Medulla oblongata (tissue), 1 donor: ENCODE measurements at regions not wholly inside any gene's neighbourhood (a gene's known extent, or its start where the extent isn't known, plus 50 kb on each side); places are given as distances from the start of the nearest gene placed in this dataset.
"Not testable (repeated sequence)": the region's sequence is repeated elsewhere in the genome, so short reads cannot be mapped to it uniquely, and the experiment has no call there.

ENCODE experiments used
- DNase-seq: peaks from one replicate; pipeline ENCODE4 v3.0.0-alpha.2; 2015; ENCODE audit errors: extremely low spot score

GRCh38 chr5:56659971-56660370 is 155.4 kb upstream of the MAP3K1 start:
- peak; percentile 84 for DNase-seq

GRCh38 chr5:56658972-56659371 is 156.4 kb upstream of the MAP3K1 start:
- DNase-seq = no peak

- no peak for DNase-seq
Measured at GRCh38 chr5:56656846-56657726, 158.3 kb upstream of the MAP3K1 start.

GRCh38 chr5:56651893-56652292 is 163.5 kb upstream of the MAP3K1 start:
- DNase-seq = no peak

GRCh38 chr5:56650386-56650785 is 165.0 kb upstream of the MAP3K1 start:
- DNase-seq = no peak

DNA sequence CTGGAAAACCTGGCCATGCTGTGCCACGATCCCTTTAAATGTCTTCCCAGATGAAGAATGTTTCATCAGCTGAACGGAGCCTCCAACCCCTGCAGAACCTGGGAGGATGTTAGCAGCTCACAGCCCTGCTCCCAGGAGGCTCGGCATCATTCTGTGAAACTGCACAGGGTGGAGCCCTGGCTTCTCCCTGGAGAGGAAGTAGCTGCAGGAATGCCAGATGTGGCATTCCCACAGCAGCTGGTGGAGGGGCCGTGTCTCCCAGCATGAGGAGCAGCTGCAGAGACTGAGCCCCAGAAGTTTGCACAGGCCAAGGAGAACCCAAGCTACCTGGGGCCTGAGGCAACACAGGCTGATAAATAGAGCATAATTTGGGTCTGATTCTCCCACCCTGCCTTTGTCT is 165.8 kb upstream of the MAP3K1 start:
- DNase-seq = no peak

DNA sequence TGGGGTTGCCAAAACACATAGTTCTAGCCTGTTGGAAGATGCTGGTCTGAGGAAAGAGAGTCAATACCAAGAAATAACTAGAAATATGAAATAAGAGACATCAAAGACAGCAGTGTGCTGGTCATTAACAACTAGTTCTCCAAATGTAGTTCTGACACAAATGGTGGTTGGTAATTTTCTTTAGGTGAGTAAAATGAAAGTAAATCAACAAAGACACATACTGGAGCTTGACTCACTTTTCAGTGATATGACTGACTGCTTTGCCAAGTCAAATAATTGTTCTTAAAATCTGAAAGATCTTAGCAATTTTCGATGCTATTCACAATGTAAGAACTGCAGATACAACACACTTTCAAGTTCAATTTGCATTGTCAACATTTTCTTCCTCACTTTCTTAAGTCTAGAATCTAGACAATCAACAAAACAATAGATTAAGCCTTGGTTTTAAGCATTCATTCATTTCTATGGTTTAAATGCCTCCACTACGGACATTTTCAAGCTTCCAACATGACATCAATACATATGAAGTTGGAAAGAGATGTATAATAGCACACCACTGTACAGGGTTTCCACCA is 166.8 kb upstream of the MAP3K1 start:
- no peak for DNase-seq

DNA sequence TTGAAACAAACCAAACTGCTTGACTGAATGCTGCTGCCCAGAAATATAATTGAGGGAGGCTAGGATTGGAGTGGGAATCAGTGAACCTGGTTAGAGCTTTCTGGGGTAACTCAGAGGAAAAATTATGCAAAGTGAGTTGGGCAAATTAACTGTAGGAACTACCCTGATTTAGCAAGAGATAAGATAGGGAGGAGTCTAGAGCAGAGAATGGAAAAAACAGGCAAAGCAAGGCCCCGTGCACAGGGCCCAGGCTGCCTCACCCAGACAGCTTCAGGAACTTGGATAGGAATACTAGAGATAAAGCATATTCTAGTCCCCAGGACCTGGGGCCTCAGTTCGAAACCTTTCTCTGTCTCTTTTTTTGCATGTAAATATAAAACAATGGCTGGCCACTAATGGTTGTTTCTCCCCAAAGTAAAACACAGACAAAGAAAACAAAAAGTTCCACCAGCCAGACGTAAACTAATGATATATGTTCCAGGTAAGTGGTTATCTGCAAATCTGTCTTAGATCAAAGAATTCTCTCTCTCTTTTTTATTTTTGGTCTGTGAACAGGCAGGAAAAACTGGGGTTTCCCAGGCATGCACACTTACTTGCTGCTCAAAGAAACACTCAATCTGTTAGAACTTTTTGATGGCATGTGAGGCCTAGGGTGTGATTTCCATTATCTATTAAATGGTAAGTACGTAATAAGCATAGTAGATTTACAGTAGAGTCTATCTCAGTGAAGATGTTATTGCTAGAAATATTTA is 168.1 kb upstream of the MAP3K1 start:
- no peak for DNase-seq

- DNase-seq = no peak
Measured at GRCh38 chr5:56641635-56642260, 173.6 kb upstream of the MAP3K1 start.

DNA sequence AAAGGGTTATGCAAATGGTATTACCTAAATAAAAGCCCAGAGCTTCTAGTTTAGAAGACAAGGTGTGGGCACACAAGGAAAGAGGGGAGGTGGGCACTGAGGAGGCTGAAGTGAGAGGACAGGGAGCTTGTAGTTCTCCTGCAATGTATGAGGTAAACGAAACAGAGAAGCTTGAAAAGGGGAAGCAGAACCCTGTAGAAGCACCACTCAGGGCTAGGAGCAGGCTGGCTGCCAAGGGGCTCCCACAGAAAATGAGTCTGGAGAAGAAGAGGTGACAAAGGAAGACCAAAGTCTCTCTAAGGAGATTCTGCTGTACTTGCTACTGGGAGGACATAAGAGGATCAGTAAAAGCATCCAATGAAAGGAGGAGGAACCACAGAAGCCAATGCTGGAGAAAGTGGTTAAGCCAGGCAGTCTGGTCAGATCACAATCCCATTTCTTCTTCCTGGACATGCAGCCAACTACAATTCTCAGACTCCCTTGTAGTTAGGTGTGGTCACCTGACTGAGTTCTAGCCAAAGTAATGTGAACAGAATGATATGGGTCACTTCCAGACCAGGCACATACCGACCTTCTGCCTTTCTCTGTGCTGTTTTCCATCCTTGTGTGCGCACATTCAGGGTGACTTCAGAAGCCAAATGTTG is 174.5 kb upstream of the MAP3K1 start:
- DNase-seq = peak; percentile 63

GRCh38 chr5:56639476-56639875 is 175.9 kb upstream of the MAP3K1 start:
- peak; percentile 33 for DNase-seq

GRCh38 chr5:56638768-56639238 is 176.5 kb upstream of the MAP3K1 start:
- DNase-seq = no peak

- DNase-seq = no peak
Measured at GRCh38 chr5:56638061-56638621, 177.2 kb upstream of the MAP3K1 start.

GRCh38 chr5:56637321-56637920 is 177.9 kb upstream of the MAP3K1 start:
- no peak for DNase-seq

DNA sequence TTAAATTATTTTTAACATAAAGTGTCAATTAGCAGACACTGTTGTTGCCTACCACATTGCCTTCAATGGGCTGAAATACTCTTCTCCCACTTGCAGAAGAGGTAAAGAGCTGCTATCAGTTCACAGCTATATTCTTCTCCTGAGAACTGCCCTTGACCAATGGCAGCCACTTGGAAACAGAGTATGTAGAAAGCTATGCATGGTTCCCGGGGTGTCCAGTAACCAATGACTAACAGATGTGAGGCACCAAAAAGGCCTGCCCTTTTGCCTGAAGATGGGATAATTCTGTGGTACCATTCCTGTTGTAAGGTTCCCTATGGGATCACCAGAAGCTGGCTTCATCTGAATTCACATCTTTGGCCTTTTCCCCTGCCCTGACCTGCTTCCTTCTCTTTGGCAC is 181.4 kb upstream of the MAP3K1 start:
- DNase-seq = no peak

DNA sequence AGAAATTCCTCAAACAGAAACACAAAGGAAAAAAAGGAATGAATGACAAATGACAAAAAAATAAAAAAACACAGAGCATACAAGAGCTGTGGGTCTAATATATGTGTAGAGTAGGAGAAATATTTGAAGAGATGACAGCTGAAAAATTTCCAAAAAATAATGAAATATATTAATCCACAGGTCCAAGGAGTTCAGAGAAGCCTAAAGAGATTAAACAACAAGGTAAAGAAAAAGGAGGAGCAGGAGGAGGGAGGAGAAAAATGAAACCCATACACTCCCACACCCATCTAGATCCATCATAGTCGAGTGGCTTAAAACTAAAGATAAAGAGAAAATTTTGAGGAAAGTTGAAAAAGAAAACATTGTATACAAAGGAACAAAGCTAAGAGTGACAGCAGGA is 182.4 kb upstream of the MAP3K1 start:
- DNase-seq = no peak

GRCh38 chr5:56632199-56632598 is 183.2 kb upstream of the MAP3K1 start:
- no peak for DNase-seq

GRCh38 chr5:56631719-56632118 is 183.6 kb upstream of the MAP3K1 start:
- no peak for DNase-seq

DNA sequence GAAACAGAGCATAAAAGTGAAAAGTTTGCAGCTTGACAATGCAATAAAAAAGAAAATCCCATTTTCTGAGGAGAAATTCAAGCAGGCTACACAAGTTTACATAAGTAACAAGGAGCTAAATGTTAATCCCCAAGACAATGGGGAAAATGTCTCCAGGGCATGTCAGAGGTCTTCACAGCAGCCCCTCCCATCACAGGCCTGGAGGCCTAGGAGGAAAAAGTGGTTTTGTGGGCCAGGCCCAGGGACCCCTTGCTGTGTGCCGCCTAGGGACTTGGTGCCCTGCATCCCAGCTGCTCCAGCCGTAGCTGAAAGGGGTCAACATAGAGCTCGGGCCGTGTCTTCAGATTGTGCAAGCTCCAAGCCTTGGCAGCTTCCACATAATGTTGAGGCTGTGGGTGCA is 186.7 kb upstream of the MAP3K1 start:
- not testable (repeated sequence) for DNase-seq

GRCh38 chr5:56625541-56625940 is 189.8 kb upstream of the MAP3K1 start:
- no peak for DNase-seq

DNA sequence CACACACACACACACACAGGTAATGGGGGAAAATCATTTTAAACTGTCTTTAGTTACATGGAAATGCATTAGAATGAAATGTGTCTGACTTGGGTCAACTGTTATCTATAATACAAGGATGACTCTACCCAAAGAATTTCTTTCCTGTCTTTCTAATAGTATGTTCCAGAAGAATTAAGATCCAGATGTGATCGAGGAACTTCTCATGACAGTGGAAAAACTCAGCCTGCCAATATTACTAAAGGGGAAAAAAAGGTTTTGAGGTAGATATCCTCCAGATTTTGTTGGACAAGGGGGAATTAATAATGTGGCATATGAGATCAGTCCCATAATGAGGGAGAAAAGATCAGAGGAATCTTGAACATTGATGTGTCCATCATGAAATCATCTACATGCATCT is 190.6 kb upstream of the MAP3K1 start:
- DNase-seq = no peak
